ENCODE measurements at regions not wholly inside any gene's neighbourhood (a gene's known extent, or its start where the extent isn't known, plus 50 kb on each side); places are given as distances from the start of the nearest gene placed in this dataset.

- 88% methylated on average over 4 of the region's 4 CpGs for WGBS
- no peak for DNase-seq (ENCODE audit: low spot score)
- Histone ChIP-seq H3K4me3 (ENCODE audit: low read depth in 1 of 3, low read length in 3 of 3) (no peak overlapping the region), H3K9ac (ENCODE audit: low read depth in 1 of 2, low read length in 2 of 2) (no peak overlapping the region), H3K27me3 (ENCODE audit: control insufficient read depth in 4 of 4, insufficient read depth in 4 of 4, low read length in 3 of 4) (no peaks in the 10 kb centered on the region), H3K9me3 (ENCODE audit: control insufficient read depth in 4 of 4, low read length in 3 of 4) (no peaks in the 10 kb centered on the region), H3K36me3 (ENCODE audit: control insufficient read depth in 4 of 4, insufficient read depth in 3 of 4, low read depth in 1 of 4, low read length in 3 of 4) (no peaks in the 10 kb centered on the region), H3K27ac (ENCODE audit: low read depth in 1 of 2, low read length in 2 of 2) (no peak overlapping the region), H3K4me1 (ENCODE audit: control insufficient read depth in 4 of 4, insufficient read depth in 4 of 4, low read length in 3 of 4) (peaks cover 2 to 15% (median 6%) of the 10 kb centered on the region in 4 donors)
- TF ChIP-seq ZBTB33 (IDR thresholded peaks at IDR 0.05): no peak
- no peak for TF ChIP-seq SP1 (IDR thresholded peaks at IDR 0.05)
- TF ChIP-seq FOXA1 (IDR thresholded peaks at IDR 0.05): no peak
- no peak for TF ChIP-seq REST (IDR thresholded peaks at IDR 0.05)
- no peak for TF ChIP-seq JUND (IDR thresholded peaks at IDR 0.05)
- TF ChIP-seq EGR1 (IDR thresholded peaks at IDR 0.05; ENCODE audit: low read depth in 2 of 2): no peak
- no peak for TF ChIP-seq NR2F2 (IDR thresholded peaks at IDR 0.05)
- TF ChIP-seq HNF4A (conservative IDR thresholded peaks at IDR 0.05): no peak
- TF ChIP-seq GABPA (IDR thresholded peaks at IDR 0.05 in 1 of 2, conservative IDR thresholded peaks at IDR 0.05 in 1 of 2): no peak
- no peak for TF ChIP-seq MAX (IDR thresholded peaks at IDR 0.05)
- no peak for TF ChIP-seq ATF3 (IDR thresholded peaks at IDR 0.05)
Measured at GRCh38 chr12:116370004-116370404, 92.5 kb upstream of the MED13L start.

- TF ChIP-seq CTCF (IDR thresholded peaks at IDR 0.05; ENCODE audit: low read depth, low read length, missing input control) (no peak), EGR1 (IDR thresholded peaks at IDR 0.05; ENCODE audit: low read depth in 2 of 2) (no peak), FOXA1 (IDR thresholded peaks at IDR 0.05) (no peak), JUND (IDR thresholded peaks at IDR 0.05) (no peak), REST (IDR thresholded peaks at IDR 0.05) (no peak), RXRA (IDR thresholded peaks at IDR 0.05) (peak in 1 of 2 donors; percentile 15), YY1 (IDR thresholded peaks at IDR 0.05) (no peak), SP1 (IDR thresholded peaks at IDR 0.05) (peak; percentile 21), ATF3 (IDR thresholded peaks at IDR 0.05) (no peak), HNF4G (IDR thresholded peaks at IDR 0.05) (no peak), TAF1 (conservative IDR thresholded peaks at IDR 0.05) (no peak), RAD21 (IDR thresholded peaks at IDR 0.05) (no peak), NR2F2 (IDR thresholded peaks at IDR 0.05) (peak; percentile 21), FOXA2 (IDR thresholded peaks at IDR 0.05) (no peak), HNF4A (conservative IDR thresholded peaks at IDR 0.05) (no peak)
- no peak for DNase-seq (ENCODE audit: low spot score)
- Histone ChIP-seq H3K9me3 (ENCODE audit: control insufficient read depth in 4 of 4, low read length in 3 of 4) (no peaks in the 10 kb centered on the region), H3K4me3 (ENCODE audit: low read depth in 1 of 3, low read length in 3 of 3) (no peak overlapping the region), H3K4me1 (ENCODE audit: control insufficient read depth in 4 of 4, insufficient read depth in 4 of 4, low read length in 3 of 4) (peaks cover 2 to 14% (median 6%) of the 10 kb centered on the region in 4 donors), H3K36me3 (ENCODE audit: control insufficient read depth in 4 of 4, insufficient read depth in 3 of 4, low read depth in 1 of 4, low read length in 3 of 4) (no peaks in the 10 kb centered on the region), H3K27ac (ENCODE audit: low read depth in 1 of 2, low read length in 2 of 2) (peak overlapping the region in 1 of 2 donors; percentile 21), H3K9ac (ENCODE audit: low read depth in 1 of 2, low read length in 2 of 2) (no peak overlapping the region), H3K27me3 (ENCODE audit: control insufficient read depth in 4 of 4, insufficient read depth in 4 of 4, low read length in 3 of 4) (no peaks in the 10 kb centered on the region)
- WGBS: 88% methylated on average over 21 of the region's 21 CpGs
Measured at GRCh38 chr12:116370886-116371580, 93.5 kb upstream of the MED13L start.
